HG03460 (cell line): ENCODE measurements at regions not wholly inside any gene's neighbourhood (a gene's known extent, or its start where the extent isn't known, plus 50 kb on each side); places are given as distances from the start of the nearest gene placed in this dataset.

Experiments used
- ATAC-seq: cut with Tn5 transposase; IDR thresholded peaks from one replicate; pipeline ENCODE4 v1.9.1; 2021; ENCODE audit not compliant: unreplicated experiment

GRCh38 chr20:7323957-7324356 is 556.5 kb downstream of the BMP2 start:
- ATAC-seq, result no peak

- no peak for ATAC-seq
These were observed 560.3 kb downstream of the BMP2 start for GRCh38 chr20:7327810-7328209.

GRCh38 chr20:7330850-7331249 is 563.4 kb downstream of the BMP2 start:
- no peak for ATAC-seq

GRCh38 chr20:7332169-7332568 is 564.7 kb downstream of the BMP2 start:
- ATAC-seq, result no peak

- ATAC-seq, result no peak
These were observed 566.4 kb downstream of the BMP2 start for GRCh38 chr20:7333841-7334240.

- ATAC-seq, result no peak
These were observed 578.5 kb downstream of the BMP2 start for GRCh38 chr20:7346026-7346425.

- ATAC-seq, result no peak
These were observed 579.1 kb downstream of the BMP2 start for GRCh38 chr20:7346562-7346961.

GRCh38 chr20:7347409-7347808 is 579.9 kb downstream of the BMP2 start:
- ATAC-seq, result no peak

GRCh38 chr20:7348253-7348652 is 580.8 kb downstream of the BMP2 start:
- ATAC-seq, result no peak

GRCh38 chr20:7352165-7352564 is 584.7 kb downstream of the BMP2 start:
- no peak for ATAC-seq

- no peak for ATAC-seq
These were observed 585.2 kb downstream of the HAO1 start for GRCh38 chr20:7355051-7355450.

- no peak for ATAC-seq
These were observed 581.6 kb downstream of the HAO1 start for GRCh38 chr20:7358670-7359069.

GRCh38 chr20:7359739-7360138 is 580.5 kb downstream of the HAO1 start:
- no peak for ATAC-seq

GRCh38 chr20:7361321-7361720 is 578.9 kb downstream of the HAO1 start:
- no peak for ATAC-seq

GRCh38 chr20:7361931-7362330 is 578.3 kb downstream of the HAO1 start:
- ATAC-seq, result no peak

GRCh38 chr20:7362601-7363000 is 577.7 kb downstream of the HAO1 start:
- ATAC-seq, result no peak

GRCh38 chr20:7366189-7366588 is 574.1 kb downstream of the HAO1 start:
- ATAC-seq, result no peak

GRCh38 chr20:7371518-7372163 is 568.6 kb downstream of the HAO1 start:
- no peak for ATAC-seq

- ATAC-seq, result no peak
These were observed 564.4 kb downstream of the HAO1 start for GRCh38 chr20:7375905-7376304.

GRCh38 chr20:7378864-7379605 is 561.2 kb downstream of the HAO1 start:
- ATAC-seq, result no peak

- no peak for ATAC-seq
These were observed 560.5 kb downstream of the HAO1 start for GRCh38 chr20:7379621-7380220.

- no peak for ATAC-seq
These were observed 557.0 kb downstream of the HAO1 start for GRCh38 chr20:7383216-7383615.
